ENCODE measurements at regions not wholly inside any gene's neighbourhood (a gene's known extent, or its start where the extent isn't known, plus 50 kb on each side); places are given as distances from the start of the nearest gene placed in this dataset.

DNA sequence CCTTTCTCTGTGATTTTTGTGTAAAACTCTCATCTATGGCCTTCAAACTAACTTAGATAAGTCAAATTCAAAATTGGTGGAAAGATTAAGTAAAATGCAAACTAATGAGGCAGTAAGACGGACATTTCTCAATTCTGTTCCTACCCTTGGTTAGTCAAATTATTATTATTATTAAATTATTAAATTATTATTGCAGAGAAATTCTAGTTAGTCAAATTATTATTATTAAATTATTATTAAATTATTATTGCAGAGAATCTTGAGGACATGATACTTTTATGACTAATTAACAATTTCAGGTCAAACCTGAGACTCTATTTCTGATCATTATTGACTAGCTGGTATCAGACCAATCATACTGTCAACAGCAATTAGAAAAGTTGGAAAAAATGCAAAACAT lies 845.0 kb upstream of the NECTIN3 start:
- no peak for DNase-seq (ENCODE audit: low read depth in 3 of 3)

GRCh38 chr3:110227991-110228390 lies 843.6 kb upstream of the NECTIN3 start:
- DNase-seq (ENCODE audit: low read depth in 3 of 3): no peak

GRCh38 chr3:110234831-110235230 lies 836.8 kb upstream of the NECTIN3 start:
- DNase-seq (ENCODE audit: low read depth in 3 of 3): no peak

- no peak for DNase-seq (ENCODE audit: low read depth in 3 of 3)
Measured at GRCh38 chr3:110236976-110237610, 834.5 kb upstream of the NECTIN3 start.

DNA sequence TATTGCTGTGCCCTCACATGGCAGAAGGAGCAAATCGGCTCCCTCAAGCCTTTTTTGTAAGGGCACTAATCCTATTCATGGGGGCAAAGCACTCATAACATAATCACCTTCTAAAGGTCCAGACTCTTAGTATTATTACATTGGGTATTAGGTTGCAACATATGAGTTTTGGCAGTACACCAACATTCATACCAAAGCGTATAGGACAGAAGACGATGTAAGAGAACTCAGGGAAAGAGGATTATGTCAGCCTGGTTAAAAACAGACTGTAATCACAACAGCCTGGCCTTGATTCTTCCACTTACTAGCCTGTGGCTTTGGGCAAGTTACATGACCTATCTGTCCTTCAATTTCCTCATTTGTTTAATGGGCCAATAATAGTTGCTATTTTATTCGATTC lies 828.5 kb upstream of the NECTIN3 start:
- DNase-seq (ENCODE audit: low read depth in 3 of 3): no peak

GRCh38 chr3:110246796-110247376 lies 824.7 kb upstream of the NECTIN3 start:
- no peak for DNase-seq (ENCODE audit: low read depth in 3 of 3)

- DNase-seq (ENCODE audit: low read depth in 3 of 3): no peak
Measured at GRCh38 chr3:110248666-110249065, 823.0 kb upstream of the NECTIN3 start.

DNA sequence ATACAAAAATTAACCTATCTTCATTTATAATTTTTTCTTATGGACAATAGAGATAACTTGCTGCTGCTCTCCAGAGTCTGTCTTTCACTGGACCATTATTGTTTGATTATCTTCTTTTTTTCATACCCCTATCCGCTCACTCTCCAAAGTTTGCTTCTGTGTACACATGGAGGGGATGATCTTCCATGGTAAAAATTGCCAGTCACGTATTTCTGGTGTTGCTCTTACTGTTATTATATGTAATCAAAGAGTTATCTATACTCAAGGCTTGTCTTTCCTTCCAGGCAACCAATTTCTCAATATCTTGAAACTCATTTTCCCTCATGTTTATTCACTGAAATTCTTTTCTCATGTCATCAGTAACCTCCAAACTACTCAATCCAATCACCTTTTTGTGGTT lies 817.8 kb upstream of the NECTIN3 start:
- DNase-seq (ENCODE audit: low read depth in 3 of 3): no peak

DNA sequence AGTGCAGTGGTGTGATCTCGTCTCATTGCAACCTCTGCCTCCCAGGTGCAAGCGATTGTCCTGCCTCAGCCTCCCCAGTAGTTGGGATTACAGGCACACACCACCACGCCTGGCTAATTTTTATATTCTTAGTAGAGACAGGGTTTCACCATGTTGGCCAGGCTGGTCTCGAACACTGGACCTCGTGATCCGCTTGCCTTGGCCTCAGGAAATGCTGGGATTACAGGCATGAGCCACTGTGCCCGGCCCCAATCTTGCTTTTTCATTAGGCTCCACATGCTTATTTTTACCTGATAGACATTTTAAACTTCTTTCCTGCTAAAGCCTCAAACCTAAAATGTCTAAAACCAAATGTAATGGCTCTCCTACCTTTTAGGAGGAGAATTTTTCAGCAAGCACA lies 817.0 kb upstream of the NECTIN3 start:
- DNase-seq (ENCODE audit: low read depth in 3 of 3): no peak

DNA sequence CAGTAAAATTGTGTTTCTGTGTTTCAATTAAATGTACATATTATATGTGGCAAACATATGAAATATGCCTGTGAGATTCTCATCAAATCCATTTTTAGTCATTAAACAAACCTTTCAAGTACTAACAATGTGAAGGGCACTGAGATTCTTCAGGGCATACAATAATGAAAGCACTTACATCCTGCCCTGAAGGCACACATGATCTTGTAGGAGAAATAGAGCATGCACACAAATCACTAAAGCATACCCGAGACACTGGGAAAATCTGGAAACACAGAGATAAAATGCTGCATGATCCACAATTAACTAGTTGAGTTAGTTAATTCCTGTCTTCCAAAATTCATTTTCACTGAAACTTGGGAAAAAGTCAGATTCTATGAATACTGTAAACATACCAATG lies 810.5 kb upstream of the NECTIN3 start:
- no peak for DNase-seq (ENCODE audit: low read depth in 3 of 3)

DNA sequence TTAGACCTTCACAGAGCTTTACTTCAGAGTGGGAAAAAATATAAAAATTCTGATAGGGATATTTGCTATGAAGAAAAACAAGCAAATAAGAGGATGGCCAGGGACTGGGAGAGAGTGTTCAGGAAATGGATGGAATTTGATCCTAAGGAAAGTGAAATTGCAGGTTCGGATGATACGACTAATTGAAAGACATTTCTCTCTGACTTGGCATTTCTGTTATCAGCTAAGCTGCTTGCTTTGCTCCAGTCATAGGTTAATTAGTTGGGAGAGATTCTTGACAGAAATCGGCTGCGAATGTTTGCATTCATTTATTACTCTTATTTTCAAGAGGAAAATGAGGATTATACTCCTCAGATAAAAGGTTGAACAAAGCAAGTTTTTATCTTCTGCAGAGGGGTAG lies 808.7 kb upstream of the NECTIN3 start:
- no peak for DNase-seq (ENCODE audit: low read depth in 3 of 3)

DNA sequence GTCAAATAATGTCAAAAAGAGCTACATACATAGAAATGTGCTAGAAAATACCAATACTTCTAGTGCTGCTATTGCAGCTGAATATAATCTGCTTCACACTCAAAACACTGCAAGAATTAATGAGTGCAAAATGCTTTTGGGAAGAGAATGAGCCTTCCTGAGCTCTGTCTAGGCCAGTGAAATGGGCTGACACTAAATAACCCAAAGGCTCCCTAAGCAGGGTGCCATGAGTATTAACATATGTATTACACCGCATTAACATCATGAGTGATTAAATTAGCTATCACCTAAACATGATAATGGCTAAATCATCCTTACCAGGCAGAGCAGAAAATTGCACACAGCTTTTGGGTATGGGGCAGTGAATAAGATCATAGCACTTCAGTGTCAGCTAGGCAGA lies 806.3 kb upstream of the NECTIN3 start:
- DNase-seq (ENCODE audit: low read depth in 3 of 3): no peak

GRCh38 chr3:110267304-110267845 lies 804.2 kb upstream of the NECTIN3 start:
- DNase-seq (ENCODE audit: low read depth in 3 of 3): no peak

GRCh38 chr3:110272525-110272924 lies 799.1 kb upstream of the NECTIN3 start:
- DNase-seq (ENCODE audit: low read depth in 3 of 3): no peak

- no peak for DNase-seq (ENCODE audit: low read depth in 3 of 3)
Measured at GRCh38 chr3:110291886-110292501, 779.6 kb upstream of the NECTIN3 start.

DNA sequence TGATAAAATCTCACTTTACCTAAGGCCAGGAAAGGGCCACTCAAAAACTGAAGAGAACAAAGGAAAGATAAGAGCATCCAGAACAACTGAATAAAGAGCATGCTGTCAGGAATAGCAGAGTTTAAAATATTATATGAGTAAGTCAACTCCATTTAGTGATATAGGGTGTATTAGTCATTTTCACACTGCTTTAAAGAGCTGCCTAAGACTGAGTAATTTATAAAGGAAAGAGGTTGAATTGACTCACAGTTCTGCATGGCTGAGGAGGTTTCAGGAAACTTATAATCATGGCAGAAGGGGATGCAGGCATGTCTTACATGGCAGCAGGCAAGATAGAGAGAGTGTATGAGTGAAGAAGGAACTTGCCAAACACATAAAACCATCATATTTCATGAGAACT lies 778.0 kb upstream of the NECTIN3 start:
- DNase-seq (ENCODE audit: low read depth in 3 of 3): no peak

DNA sequence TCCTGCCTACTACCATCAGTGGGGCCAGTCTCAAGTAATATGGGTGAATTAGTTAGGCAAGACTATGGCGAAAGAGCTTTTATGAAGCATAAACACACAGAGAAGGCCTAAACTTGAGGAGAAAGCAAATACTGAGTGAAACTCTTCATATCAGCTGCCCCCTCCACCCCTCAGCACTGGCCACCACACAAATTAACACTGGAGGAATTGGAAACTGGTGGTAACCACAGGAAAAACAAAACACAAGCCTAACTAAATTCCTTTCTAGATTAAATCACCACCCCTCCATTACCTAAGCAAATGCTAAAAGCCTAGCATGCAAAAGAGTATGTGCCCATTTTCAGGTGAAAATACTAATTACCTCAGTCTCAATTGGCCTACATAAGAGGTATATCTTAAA lies 774.7 kb upstream of the NECTIN3 start:
- DNase-seq (ENCODE audit: low read depth in 3 of 3): no peak

DNA sequence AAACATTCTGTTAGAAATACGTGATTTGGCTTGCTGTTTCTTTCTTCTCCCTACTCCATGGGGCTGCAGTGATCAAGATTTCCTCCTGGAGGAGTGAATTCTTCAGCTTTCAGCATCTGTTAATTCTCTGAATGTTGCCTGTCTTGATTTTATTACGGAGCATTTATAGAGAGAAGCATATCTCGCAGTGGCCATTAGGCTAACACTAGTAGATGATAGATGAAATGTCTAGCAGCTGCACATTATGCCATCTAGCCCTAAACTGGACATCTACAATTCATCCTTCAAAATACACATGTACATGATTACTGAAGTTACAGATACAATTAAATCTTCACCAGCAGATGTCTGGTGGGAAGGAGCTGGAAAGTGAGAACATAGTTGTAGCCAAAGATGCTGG lies 769.8 kb upstream of the NECTIN3 start:
- DNase-seq (ENCODE audit: low read depth in 3 of 3): no peak

GRCh38 chr3:110307065-110307809 lies 764.4 kb upstream of the NECTIN3 start:
- no peak for DNase-seq (ENCODE audit: low read depth in 3 of 3)

DNA sequence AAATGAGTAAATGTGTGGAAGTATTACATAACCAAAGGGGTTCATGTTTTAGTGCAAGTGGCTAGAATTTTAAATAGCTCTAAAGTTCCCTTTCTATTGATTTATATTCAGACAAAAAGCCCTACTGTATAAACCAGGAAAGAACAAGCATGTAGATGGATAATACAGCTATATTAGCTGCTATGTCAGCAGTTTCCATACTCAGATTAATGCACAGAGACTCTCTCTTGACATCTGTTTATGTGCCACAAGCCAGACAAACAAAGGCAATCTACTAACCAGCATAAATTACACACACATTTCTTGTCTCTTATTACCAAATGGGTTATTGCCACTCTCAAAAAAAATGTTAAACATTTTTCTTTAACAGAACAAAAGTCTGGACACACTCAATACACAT lies 760.1 kb upstream of the NECTIN3 start:
- no peak for DNase-seq (ENCODE audit: low read depth in 3 of 3)

DNA sequence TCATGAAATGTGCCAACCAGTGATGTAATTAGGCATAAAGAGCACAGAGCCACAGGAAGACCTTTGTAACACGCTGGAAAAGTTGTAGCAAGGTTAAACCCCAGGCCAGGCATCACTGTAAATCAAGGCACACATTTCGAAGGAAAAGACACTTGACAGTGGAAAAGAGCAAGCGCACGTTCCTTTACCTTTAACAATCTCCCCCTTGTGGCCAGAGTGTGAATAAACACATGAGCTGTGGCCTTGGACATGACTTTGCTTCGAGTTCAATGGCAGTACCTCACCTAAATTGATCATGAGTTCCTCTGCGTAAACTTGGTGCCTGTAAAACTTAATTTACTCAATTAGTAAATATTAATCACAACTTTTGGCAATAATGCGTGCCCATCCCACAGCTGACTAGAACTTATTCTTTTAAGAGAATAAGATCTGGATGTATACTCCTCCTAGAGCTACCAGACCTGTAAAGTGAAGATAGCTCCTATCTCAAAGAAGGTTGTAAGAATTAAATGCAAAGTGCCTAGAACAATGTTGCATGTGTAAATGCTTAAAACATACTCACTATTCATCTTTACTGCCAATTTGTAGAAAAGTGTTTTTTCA lies 757.0 kb upstream of the NECTIN3 start:
- peak; percentile 4 to 26 (median 11) for DNase-seq (ENCODE audit: low read depth in 3 of 3)

DNA sequence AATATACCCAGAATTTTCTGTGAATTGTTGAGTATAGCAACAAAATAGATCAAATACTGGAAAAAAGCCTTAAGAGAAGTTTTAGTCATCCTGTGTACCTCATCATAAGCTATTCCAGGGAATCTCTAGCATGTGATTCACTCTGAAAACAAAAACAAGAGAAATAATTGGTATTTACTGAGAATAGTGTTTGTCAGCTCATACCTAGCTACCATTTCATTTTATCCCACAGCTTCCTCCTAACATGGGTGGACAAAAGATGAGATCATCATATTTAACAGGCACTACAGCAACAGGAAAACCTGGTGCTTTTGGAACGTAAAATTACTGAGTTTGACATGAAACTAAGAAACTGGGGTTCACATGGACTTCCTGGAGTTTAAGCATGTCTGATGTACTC lies 753.5 kb upstream of the NECTIN3 start:
- no peak for DNase-seq (ENCODE audit: low read depth in 3 of 3)
